Right cardiac atrium (tissue), 5 donors: ENCODE measurements at regions not wholly inside any gene's neighbourhood (a gene's known extent, or its start where the extent isn't known, plus 50 kb on each side); places are given as distances from the start of the nearest gene placed in this dataset.

Experiments
- ATAC-seq, 2 donors: fragments of 200-7000 bp; cut with Tn5 transposase; one replicate each; pipeline versions ENCODE4 v1.8.0 to v1.9.1; 2020; ENCODE audit warnings: moderate library complexity in 2 of 2, mild to moderate bottlenecking in 1 of 2
- DNase-seq, 3 donors: peaks; one replicate each; pipeline ENCODE4 v3.0.0-alpha.2; 2020
- H3K27ac ChIP-seq: one replicate; pipeline ENCODE4 v1.5.1; 2013; ENCODE audit warnings: mild to moderate bottlenecking, low read length, control low read depth, moderate library complexity
- H3K27me3 ChIP-seq: one replicate; pipeline ENCODE4 v1.6.1; 2013; ENCODE audit not compliant: control insufficient read depth, insufficient read depth
- H3K4me1 ChIP-seq: one replicate; pipeline ENCODE4 v1.6.1; 2013; ENCODE audit warnings: low read length; ENCODE audit not compliant: control insufficient read depth, insufficient read depth
- H3K4me3 ChIP-seq: one replicate; pipeline ENCODE4 v1.5.1; 2013; ENCODE audit warnings: low read length, control low read depth
- H3K9me3 ChIP-seq: one replicate; pipeline ENCODE4 v1.6.1; 2013; ENCODE audit warnings: low read length; ENCODE audit not compliant: control insufficient read depth
- WGBS: extraction: QIAGEN DNeasy Blood & Tissue Kit; methylation state at CpG from one replicate; pipeline ENCODE4 v1.1.7; 2013; 5-methylcytosine and 5-hydroxymethylcytosine counted together
- intact Hi-C, 4 donors: fragments of 100-400 bp; cut with DNase I; formaldehyde crosslinking; loops; one replicate each; pipeline versions ENCODE4 v1.11.0 to v1.14.0; 2022 to 2023
- donor health status: healthy with polysubstance abuse.
- donor health status: DM: no; HTN: yes; CAD: no.
- donor health status: DM: no; HTN: no; CAD: no.
- donor health status: DM: no; HTN: yes; CAD: no; lungs with severe emphysema.
- donor health status: DM: yes; HTN: yes; CAD: no.

GRCh38 chr3:153714588-153715290 is 406.5 kb upstream of the ARHGEF26 start:
- ATAC-seq (no peak), DNase-seq (no peak)
- intact Hi-C loops, result no loop called here
- Histone ChIP-seq H3K9me3 (no peaks in the 10 kb centered on the region), H3K4me1 (no peaks in the 10 kb centered on the region), H3K27me3 (no peaks in the 10 kb centered on the region), H3K4me3 (no peak overlapping the region), H3K27ac (no peak overlapping the region)
- WGBS, result 79% methylated on average over 1 of the region's 1 CpG

- Histone ChIP-seq H3K27me3 (no peaks in the 10 kb centered on the region), H3K4me3 (no peak overlapping the region), H3K27ac (no peak overlapping the region), H3K9me3 (no peaks in the 10 kb centered on the region), H3K4me1 (no peaks in the 10 kb centered on the region)
- intact Hi-C loops, result no loop called here
- WGBS, result 60% methylated on average over 2 of the region's 2 CpGs
- ATAC-seq, result peak in 1 of 2 donors; percentile 59
- no peak for DNase-seq
Measured at GRCh38 chr3:153722157-153722556, 399.0 kb upstream of the ARHGEF26 start.

GRCh38 chr3:153731071-153731470 is 390.1 kb upstream of the ARHGEF26 start:
- ATAC-seq, result no peak
- Histone ChIP-seq H3K4me1 (no peaks in the 10 kb centered on the region), H3K4me3 (no peak overlapping the region), H3K9me3 (no peaks in the 10 kb centered on the region), H3K27ac (no peak overlapping the region), H3K27me3 (no peaks in the 10 kb centered on the region)
- intact Hi-C loops, result no loop called here
- WGBS, result 90% methylated on average over 2 of the region's 2 CpGs
- DNase-seq, result no peak

- no peak overlapping the region for H3K4me3 ChIP-seq
- DNase-seq (no peak), ATAC-seq (peak in 1 of 2 donors; percentile 36)
- no peaks in the 10 kb centered on the region for H3K9me3 ChIP-seq
- no peaks in the 10 kb centered on the region for H3K4me1 ChIP-seq
- H3K27ac ChIP-seq, result no peak overlapping the region
- 64% methylated on average over 1 of the region's 1 CpG for WGBS
- no peaks in the 10 kb centered on the region for H3K27me3 ChIP-seq
- intact Hi-C loops, result no loop called here
Measured at GRCh38 chr3:153734777-153735551, 386.2 kb upstream of the ARHGEF26 start.

- H3K27ac ChIP-seq, result no peak overlapping the region
- ATAC-seq, result no peak
- no peaks in the 10 kb centered on the region for H3K27me3 ChIP-seq
- H3K9me3 ChIP-seq, result no peaks in the 10 kb centered on the region
- intact Hi-C loops, result no loop called here
- H3K4me1 ChIP-seq, result no peaks in the 10 kb centered on the region
- no peak overlapping the region for H3K4me3 ChIP-seq
- no peak for DNase-seq
- WGBS, result 68% methylated on average over 2 of the region's 2 CpGs
Measured at GRCh38 chr3:153740109-153740508, 381.1 kb upstream of the ARHGEF26 start.

GRCh38 chr3:153744889-153745288 is 376.3 kb upstream of the ARHGEF26 start:
- Histone ChIP-seq H3K9me3 (no peaks in the 10 kb centered on the region), H3K4me1 (no peaks in the 10 kb centered on the region), H3K27ac (no peak overlapping the region), H3K27me3 (no peaks in the 10 kb centered on the region), H3K4me3 (no peak overlapping the region)
- intact Hi-C loops, result no loop called here
- ATAC-seq, result no peak
- no peak for DNase-seq
- WGBS, result 76% methylated on average over 3 of the region's 3 CpGs

- H3K9me3 ChIP-seq, result no peaks in the 10 kb centered on the region
- intact Hi-C loops, result no loop called here
- H3K27me3 ChIP-seq, result no peaks in the 10 kb centered on the region
- no peaks in the 10 kb centered on the region for H3K4me1 ChIP-seq
- no peak overlapping the region for H3K27ac ChIP-seq
- DNase-seq (no peak), ATAC-seq (no peak)
- no peak overlapping the region for H3K4me3 ChIP-seq
- WGBS, result 94% methylated on average over 3 of the region's 3 CpGs
Measured at GRCh38 chr3:153746211-153746610, 375.0 kb upstream of the ARHGEF26 start.

- WGBS, result 14% methylated on average over 1 of the region's 1 CpG
- H3K27ac ChIP-seq, result no peak overlapping the region
- H3K4me1 ChIP-seq, result no peaks in the 10 kb centered on the region
- DNase-seq, result no peak
- H3K27me3 ChIP-seq, result no peaks in the 10 kb centered on the region
- ATAC-seq, result no peak
- H3K4me3 ChIP-seq, result no peak overlapping the region
- intact Hi-C loops, result no loop called here
- H3K9me3 ChIP-seq, result no peaks in the 10 kb centered on the region
Measured at GRCh38 chr3:153749070-153749610, 372.1 kb upstream of the ARHGEF26 start.

- H3K4me3 ChIP-seq, result no peak overlapping the region
- no peaks in the 10 kb centered on the region for H3K9me3 ChIP-seq
- H3K4me1 ChIP-seq, result no peaks in the 10 kb centered on the region
- peak; percentile 25 to 59 (median 46) for DNase-seq
- ATAC-seq, result peak; percentile 42 to 69
- H3K27ac ChIP-seq, result no peak overlapping the region
- H3K27me3 ChIP-seq, result no peaks in the 10 kb centered on the region
- WGBS, result 59% methylated on average over 8 of the region's 8 CpGs
- intact Hi-C loops, result no loop called here
Measured at GRCh38 chr3:153752405-153753027, 368.7 kb upstream of the ARHGEF26 start.

- intact Hi-C loops, result no loop called here
- H3K4me1 ChIP-seq, result no peaks in the 10 kb centered on the region
- WGBS, result 51% methylated on average over 2 of the region's 2 CpGs
- ATAC-seq (no peak), DNase-seq (no peak)
- no peaks in the 10 kb centered on the region for H3K9me3 ChIP-seq
- no peaks in the 10 kb centered on the region for H3K27me3 ChIP-seq
- H3K4me3 ChIP-seq, result no peak overlapping the region
- H3K27ac ChIP-seq, result no peak overlapping the region
Measured at GRCh38 chr3:153753035-153753434, 368.2 kb upstream of the ARHGEF26 start.

GRCh38 chr3:153756816-153757215 is 364.4 kb upstream of the ARHGEF26 start:
- no peak for ATAC-seq
- DNase-seq, result no peak
- no peak overlapping the region for H3K27ac ChIP-seq
- no peak overlapping the region for H3K4me3 ChIP-seq
- no peaks in the 10 kb centered on the region for H3K9me3 ChIP-seq
- intact Hi-C loops, result no loop called here
- H3K27me3 ChIP-seq, result no peaks in the 10 kb centered on the region
- no peaks in the 10 kb centered on the region for H3K4me1 ChIP-seq
